ENCODE measurements at regions not wholly inside any gene's neighbourhood (a gene's known extent, or its start where the extent isn't known, plus 50 kb on each side); places are given as distances from the start of the nearest gene placed in this dataset.

- H3K79me2 ChIP-seq (ENCODE audit: control insufficient read depth, low read length) = no peaks in the 10 kb centered on the region
- H3K36me3 ChIP-seq (ENCODE audit: control insufficient read depth, low read length) = no peaks in the 10 kb centered on the region
- no peak overlapping the region for H3K27ac ChIP-seq (ENCODE audit: low read depth, low read length)
- TF ChIP-seq CTCF (IDR thresholded peaks at IDR 0.05; ENCODE audit: low read depth, low read length, poor library complexity, severe bottlenecking) (no peak), EZH2phosphoT487 (IDR thresholded peaks at IDR 0.05; ENCODE audit: borderline replicate concordance, low read length) (no peak)
- no peak overlapping the region for H3K4me3 ChIP-seq (ENCODE audit: low read length)
- H3K9me2 ChIP-seq (replicated peaks; ENCODE audit: control insufficient read depth, low read length) = no peaks in the 10 kb centered on the region
- H3K9me3 ChIP-seq (ENCODE audit: control insufficient read depth, insufficient read depth, low read length) = no peaks in the 10 kb centered on the region
- no peak overlapping the region for H3K4me2 ChIP-seq (ENCODE audit: low read length)
- no peaks in the 10 kb centered on the region for H4K20me1 ChIP-seq (ENCODE audit: control insufficient read depth, insufficient read depth, low read depth, low read length)
- peaks cover 4% of the 10 kb centered on the region; the same call in 1 of the 2 replicates for H3K27me3 ChIP-seq (ENCODE audit: control insufficient read depth, low read length)
- no peaks in the 10 kb centered on the region for H3K4me1 ChIP-seq (ENCODE audit: control insufficient read depth, low read length)
- no peaks in the 10 kb centered on the region for H3F3A ChIP-seq (ENCODE audit: control insufficient read depth, insufficient read depth)
Observed at GRCh38 chr21:35470522-35470921, 421.4 kb upstream of the RUNX1 start.

- H3K9me3 ChIP-seq (ENCODE audit: control insufficient read depth, insufficient read depth, low read length) = no peaks in the 10 kb centered on the region
- H3K9me2 ChIP-seq (replicated peaks; ENCODE audit: control insufficient read depth, low read length) = no peaks in the 10 kb centered on the region
- no peaks in the 10 kb centered on the region for H3K4me1 ChIP-seq (ENCODE audit: control insufficient read depth, low read length)
- no peaks in the 10 kb centered on the region for H3K36me3 ChIP-seq (ENCODE audit: control insufficient read depth, low read length)
- no peaks in the 10 kb centered on the region for H4K20me1 ChIP-seq (ENCODE audit: control insufficient read depth, insufficient read depth, low read depth, low read length)
- H3K27ac ChIP-seq (ENCODE audit: low read depth, low read length) = no peak overlapping the region
- H3K4me3 ChIP-seq (ENCODE audit: low read length) = no peak overlapping the region
- H3K27me3 ChIP-seq (ENCODE audit: control insufficient read depth, low read length) = peaks cover 2% of the 10 kb centered on the region; the same call in 1 of the 2 replicates
- H3K4me2 ChIP-seq (ENCODE audit: low read length) = no peak overlapping the region
- H3K79me2 ChIP-seq (ENCODE audit: control insufficient read depth, low read length) = no peaks in the 10 kb centered on the region
- TF ChIP-seq CTCF (IDR thresholded peaks at IDR 0.05; ENCODE audit: low read depth, low read length, poor library complexity, severe bottlenecking) (no peak), EZH2phosphoT487 (IDR thresholded peaks at IDR 0.05; ENCODE audit: borderline replicate concordance, low read length) (no peak)
- no peaks in the 10 kb centered on the region for H3F3A ChIP-seq (ENCODE audit: control insufficient read depth, insufficient read depth)
Observed at GRCh38 chr21:35469498-35469897, 420.4 kb upstream of the RUNX1 start.

- H3K4me2 ChIP-seq (ENCODE audit: low read length) = no peak overlapping the region
- no peaks in the 10 kb centered on the region for H3K9me2 ChIP-seq (replicated peaks; ENCODE audit: control insufficient read depth, low read length)
- H3K4me1 ChIP-seq (ENCODE audit: control insufficient read depth, low read length) = no peaks in the 10 kb centered on the region
- H3K4me3 ChIP-seq (ENCODE audit: low read length) = no peak overlapping the region
- H3F3A ChIP-seq (ENCODE audit: control insufficient read depth, insufficient read depth) = no peaks in the 10 kb centered on the region
- no peaks in the 10 kb centered on the region for H3K79me2 ChIP-seq (ENCODE audit: control insufficient read depth, low read length)
- no peaks in the 10 kb centered on the region for H3K36me3 ChIP-seq (ENCODE audit: control insufficient read depth, low read length)
- TF ChIP-seq CTCF (IDR thresholded peaks at IDR 0.05; ENCODE audit: low read depth, low read length, poor library complexity, severe bottlenecking) (no peak), EZH2phosphoT487 (IDR thresholded peaks at IDR 0.05; ENCODE audit: borderline replicate concordance, low read length) (no peak)
- no peak overlapping the region for H3K27ac ChIP-seq (ENCODE audit: low read depth, low read length)
- no peaks in the 10 kb centered on the region for H4K20me1 ChIP-seq (ENCODE audit: control insufficient read depth, insufficient read depth, low read depth, low read length)
- H3K9me3 ChIP-seq (ENCODE audit: control insufficient read depth, insufficient read depth, low read length) = no peaks in the 10 kb centered on the region
- peaks cover 2% of the 10 kb centered on the region; the same call in 1 of the 2 replicates for H3K27me3 ChIP-seq (ENCODE audit: control insufficient read depth, low read length)
Observed at GRCh38 chr21:35468991-35469390, 419.9 kb upstream of the RUNX1 start.

Data from DOHH2 (cell line).